ENCODE measurements at regions not wholly inside any gene's neighbourhood (a gene's known extent, or its start where the extent isn't known, plus 50 kb on each side); places are given as distances from the start of the nearest gene placed in this dataset.

- TF ChIP-seq POLR2A (IDR thresholded peaks at IDR 0.05; ENCODE audit: low read length) = no peak
- TF ChIP-seq GATA1 (IDR thresholded peaks at IDR 0.05; ENCODE audit: low read depth, low read length) = no peak
These were observed 1320.6 kb downstream of the PCDH9 start for GRCh38 chr13:65909501-65909900.
